SK-N-SH (cell line): ENCODE measurements at regions not wholly inside any gene's neighbourhood (a gene's known extent, or its start where the extent isn't known, plus 50 kb on each side); places are given as distances from the start of the nearest gene placed in this dataset.

Experiments used
- CHD2 ChIP-seq: fragments of 150-350 bp; IDR thresholded peaks from 2 replicates; pipeline ENCODE4 v1.6.1; 2018; ENCODE audit warnings: low read length; ENCODE audit not compliant: partially characterized antibody
- EP300 ChIP-seq, 2 experiments: IDR thresholded peaks; 2 replicates each; pipeline versions ENCODE4 v1.4.0 to v1.6.1; 2012; ENCODE audit warnings: borderline replicate concordance in 1 of 2, low read depth in 1 of 2, low read length in 1 of 2
- EZH2phosphoT487 ChIP-seq: fragments of 200-600 bp; sonication (generic); IDR thresholded peaks from 2 replicates; pipeline ENCODE4 v1.6.1; 2017; ENCODE audit warnings: low read depth, mixed run types, mild to moderate bottlenecking, antibody characterized with exemption, moderate library complexity, borderline replicate concordance
- JUND ChIP-seq: IDR thresholded peaks from 2 replicates; pipeline ENCODE4 v1.4.0; 2012
- MAX ChIP-seq: IDR thresholded peaks from 2 replicates; pipeline ENCODE4 v1.4.0; 2012; ENCODE audit warnings: low read depth
- POLR2AphosphoS5 ChIP-seq: IDR thresholded peaks from 2 replicates; pipeline ENCODE4 v1.6.1; 2012; ENCODE audit warnings: low read depth, low read length
- REST ChIP-seq: IDR thresholded peaks from 2 replicates; pipeline ENCODE4 v1.6.1; 2012; ENCODE audit warnings: mild to moderate bottlenecking, low read depth, low read length, moderate library complexity
- RXRA ChIP-seq: IDR thresholded peaks from 2 replicates; pipeline ENCODE4 v1.4.0; 2012; ENCODE audit warnings: low read depth, mild to moderate bottlenecking, borderline replicate concordance
- SIN3A ChIP-seq: IDR thresholded peaks from 2 replicates; pipeline ENCODE4 v1.6.1; 2012; ENCODE audit warnings: low read depth, mild to moderate bottlenecking, low read length, moderate library complexity, borderline replicate concordance
- SMC3 ChIP-seq: IDR thresholded peaks from 2 replicates; pipeline ENCODE4 v1.6.1; 2012; ENCODE audit warnings: low read depth, low read length, improper control_type of control experiment
- USF2 ChIP-seq: fragments of 150-350 bp; IDR thresholded peaks from 2 replicates; pipeline ENCODE4 v1.6.1; 2017; ENCODE audit warnings: antibody characterized with exemption, low read length, low read depth, borderline replicate concordance
- YY1 ChIP-seq: IDR thresholded peaks from 2 replicates; pipeline ENCODE4 v1.4.0; 2012; ENCODE audit warnings: low read depth, mild to moderate bottlenecking
- TF ChIP-seq, protein P1 (sequence below): fragments of 200-600 bp; sonication (generic); IDR thresholded peaks from 2 replicates; pipeline ENCODE4 v1.6.1; 2017; ENCODE audit warnings: antibody characterized with exemption, mild to moderate bottlenecking, moderate library complexity

- TF ChIP-seq POLR2AphosphoS5, result no peak
- no peak for TF ChIP-seq REST
- TF ChIP-seq, protein P1, sequence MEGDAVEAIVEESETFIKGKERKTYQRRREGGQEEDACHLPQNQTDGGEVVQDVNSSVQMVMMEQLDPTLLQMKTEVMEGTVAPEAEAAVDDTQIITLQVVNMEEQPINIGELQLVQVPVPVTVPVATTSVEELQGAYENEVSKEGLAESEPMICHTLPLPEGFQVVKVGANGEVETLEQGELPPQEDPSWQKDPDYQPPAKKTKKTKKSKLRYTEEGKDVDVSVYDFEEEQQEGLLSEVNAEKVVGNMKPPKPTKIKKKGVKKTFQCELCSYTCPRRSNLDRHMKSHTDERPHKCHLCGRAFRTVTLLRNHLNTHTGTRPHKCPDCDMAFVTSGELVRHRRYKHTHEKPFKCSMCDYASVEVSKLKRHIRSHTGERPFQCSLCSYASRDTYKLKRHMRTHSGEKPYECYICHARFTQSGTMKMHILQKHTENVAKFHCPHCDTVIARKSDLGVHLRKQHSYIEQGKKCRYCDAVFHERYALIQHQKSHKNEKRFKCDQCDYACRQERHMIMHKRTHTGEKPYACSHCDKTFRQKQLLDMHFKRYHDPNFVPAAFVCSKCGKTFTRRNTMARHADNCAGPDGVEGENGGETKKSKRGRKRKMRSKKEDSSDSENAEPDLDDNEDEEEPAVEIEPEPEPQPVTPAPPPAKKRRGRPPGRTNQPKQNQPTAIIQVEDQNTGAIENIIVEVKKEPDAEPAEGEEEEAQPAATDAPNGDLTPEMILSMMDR, result no peak
- TF ChIP-seq JUND, result no peak
- no peak for TF ChIP-seq SIN3A
- no peak for TF ChIP-seq EP300 (IDR thresholded peaks at IDR 0.05; ENCODE audit: borderline replicate concordance in 1 of 2, low read depth in 1 of 2, low read length in 1 of 2)
- TF ChIP-seq MAX, result no peak
- no peak for TF ChIP-seq EZH2phosphoT487
- no peak for TF ChIP-seq CHD2
- TF ChIP-seq SMC3, result no peak
- TF ChIP-seq RXRA, result no peak
- no peak for TF ChIP-seq YY1
- TF ChIP-seq USF2, result no peak
Measured at GRCh38 chr6:135692426-135692825, 159.1 kb upstream of the PDE7B start.
